ENCODE measurements at regions not wholly inside any gene's neighbourhood (a gene's known extent, or its start where the extent isn't known, plus 50 kb on each side); places are given as distances from the start of the nearest gene placed in this dataset.
"Not testable (repeated sequence)": the region's sequence is repeated elsewhere in the genome, so short reads cannot be mapped to it uniquely, and the experiment has no call there.

GRCh38 chrY:21600170-21600569, 65.5 kb downstream of the RBMY1A1 start:
- ATAC-seq (ENCODE audit: low read depth) (no peak), DNase-seq (no peak)
- POLR2A ChIA-PET: no interaction called here
- intact Hi-C loops (cut with micrococcal nuclease): no loop called here
- TF ChIP-seq CTCF (IDR thresholded peaks at IDR 0.05): no peak
- no peak overlapping the region for H3K4me3 Mint-ChIP-seq
- H3K4me1 Mint-ChIP-seq: no peaks in the 10 kb centered on the region
- no peaks in the 10 kb centered on the region for H3K36me3 Mint-ChIP-seq (ENCODE audit: low read depth)
- no peak overlapping the region for H3K27ac Mint-ChIP-seq
- peaks cover 2% of the 10 kb centered on the region for H3K27me3 Mint-ChIP-seq
- CTCF ChIA-PET: no interaction called here
- H3K9me3 Mint-ChIP-seq: no peaks in the 10 kb centered on the region

- H3K4me3 Mint-ChIP-seq: no peak overlapping the region
- POLR2A ChIA-PET: no interaction called here
- H3K9me3 Mint-ChIP-seq: no peaks in the 10 kb centered on the region
- ATAC-seq (ENCODE audit: low read depth) (no peak), DNase-seq (no peak)
- intact Hi-C loops (cut with micrococcal nuclease): no loop called here
- H3K27ac Mint-ChIP-seq: no peak overlapping the region
- H3K27me3 Mint-ChIP-seq: peaks cover 2% of the 10 kb centered on the region
- TF ChIP-seq CTCF (IDR thresholded peaks at IDR 0.05): no peak
- H3K36me3 Mint-ChIP-seq (ENCODE audit: low read depth): no peaks in the 10 kb centered on the region
- H3K4me1 Mint-ChIP-seq: no peaks in the 10 kb centered on the region
- CTCF ChIA-PET: no interaction called here
Observed at GRCh38 chrY:21601524-21601923, 66.8 kb downstream of the RBMY1A1 start.

GRCh38 chrY:21602590-21602989, 67.9 kb downstream of the RBMY1A1 start:
- no peak for TF ChIP-seq CTCF (IDR thresholded peaks at IDR 0.05)
- CTCF ChIA-PET: no interaction called here
- Mint-ChIP-seq H3K4me3 (no peak overlapping the region), H3K4me1 (no peaks in the 10 kb centered on the region), H3K36me3 (ENCODE audit: low read depth) (no peaks in the 10 kb centered on the region), H3K27me3 (no peaks in the 10 kb centered on the region), H3K9me3 (no peaks in the 10 kb centered on the region), H3K27ac (no peak overlapping the region)
- intact Hi-C loops (cut with micrococcal nuclease): no loop called here
- peak; percentile 14 for ATAC-seq (ENCODE audit: low read depth)
- no peak for DNase-seq
- POLR2A ChIA-PET: no interaction called here

- ChIA-PET CTCF (no interaction called here), POLR2A (no interaction called here)
- intact Hi-C loops (cut with micrococcal nuclease): no loop called here
- DNase-seq (no peak), ATAC-seq (ENCODE audit: low read depth) (no peak)
- Mint-ChIP-seq H3K9me3 (no peaks in the 10 kb centered on the region), H3K36me3 (ENCODE audit: low read depth) (no peaks in the 10 kb centered on the region), H3K4me1 (no peaks in the 10 kb centered on the region), H3K4me3 (no peak overlapping the region), H3K27me3 (no peaks in the 10 kb centered on the region), H3K27ac (no peak overlapping the region)
- no peak for TF ChIP-seq CTCF (IDR thresholded peaks at IDR 0.05)
Observed at GRCh38 chrY:21636137-21636536, 101.5 kb downstream of the RBMY1A1 start.

GRCh38 chrY:21650496-21650895, 115.8 kb downstream of the RBMY1A1 start:
- intact Hi-C loops (cut with micrococcal nuclease): no loop called here
- Mint-ChIP-seq H3K27ac (no peak overlapping the region), H3K27me3 (no peaks in the 10 kb centered on the region), H3K4me3 (no peak overlapping the region), H3K9me3 (no peaks in the 10 kb centered on the region), H3K36me3 (ENCODE audit: low read depth) (no peaks in the 10 kb centered on the region), H3K4me1 (no peaks in the 10 kb centered on the region)
- CTCF ChIA-PET: no interaction called here
- ATAC-seq (ENCODE audit: low read depth) (no peak), DNase-seq (no peak)
- no peak for TF ChIP-seq CTCF (IDR thresholded peaks at IDR 0.05)
- POLR2A ChIA-PET: no interaction called here

- ATAC-seq (ENCODE audit: low read depth); H3K36me3 Mint-ChIP-seq (ENCODE audit: low read depth); H3K4me3 Mint-ChIP-seq; CTCF ChIA-PET; H3K9me3 Mint-ChIP-seq; H3K27me3 Mint-ChIP-seq; POLR2A ChIA-PET; H3K4me1 Mint-ChIP-seq; intact Hi-C loops (cut with micrococcal nuclease); H3K27ac Mint-ChIP-seq; DNase-seq: not testable (repeated sequence)
Observed at GRCh38 chrY:21659057-21659456, 124.4 kb downstream of the RBMY1A1 start.

- ATAC-seq (ENCODE audit: low read depth): peak; percentile 79
- H3K4me3 Mint-ChIP-seq; DNase-seq; CTCF ChIA-PET; H3K27me3 Mint-ChIP-seq; H3K4me1 Mint-ChIP-seq; POLR2A ChIA-PET; H3K27ac Mint-ChIP-seq; H3K9me3 Mint-ChIP-seq; H3K36me3 Mint-ChIP-seq (ENCODE audit: low read depth): not testable (repeated sequence)
- intact Hi-C loops (cut with micrococcal nuclease): loop anchor here (10.0 kb wide), 1 partner anchor 235 kb away; no protein-coding TSS in a partner anchor
Observed at GRCh38 chrY:21679590-21679989, 144.9 kb downstream of the RBMY1A1 start.

- H3K36me3 Mint-ChIP-seq (ENCODE audit: low read depth); POLR2A ChIA-PET; H3K9me3 Mint-ChIP-seq; DNase-seq; H3K4me3 Mint-ChIP-seq; H3K27ac Mint-ChIP-seq; H3K27me3 Mint-ChIP-seq; intact Hi-C loops (cut with micrococcal nuclease); H3K4me1 Mint-ChIP-seq; ATAC-seq (ENCODE audit: low read depth); CTCF ChIA-PET: not testable (repeated sequence)
Observed at GRCh38 chrY:21686369-21686768, 151.7 kb downstream of the RBMY1A1 start.

- ATAC-seq (ENCODE audit: low read depth); intact Hi-C loops (cut with micrococcal nuclease); H3K9me3 Mint-ChIP-seq: not testable (repeated sequence)
Observed at GRCh38 chrY:21701951-21702350, 167.3 kb downstream of the RBMY1A1 start.

More at GRCh38 chrY:21701951-21702350, 167.3 kb downstream of the RBMY1A1 start:
- POLR2A ChIA-PET; DNase-seq; CTCF ChIA-PET; H3K4me1 Mint-ChIP-seq; H3K27ac Mint-ChIP-seq; H3K36me3 Mint-ChIP-seq (ENCODE audit: low read depth); H3K4me3 Mint-ChIP-seq; H3K27me3 Mint-ChIP-seq: not testable (repeated sequence)
